ENCODE measurements at regions not wholly inside any gene's neighbourhood (a gene's known extent, or its start where the extent isn't known, plus 50 kb on each side); places are given as distances from the start of the nearest gene placed in this dataset.

- Histone ChIP-seq H3K79me2 (ENCODE audit: insufficient read depth, low read depth, low read length) (no peaks in the 10 kb centered on the region), H4K20me1 (ENCODE audit: insufficient read depth, low read length) (no peaks in the 10 kb centered on the region), H3K4me3 (ENCODE audit: low read depth, low read length, poor library complexity, severe bottlenecking) (no peak overlapping the region), H3K9me2 (ENCODE audit: insufficient read depth, low read length) (no peaks in the 10 kb centered on the region), H3K27ac (ENCODE audit: low read depth, low read length, poor library complexity, severe bottlenecking) (no peak overlapping the region), H3K4me1 (ENCODE audit: insufficient read depth, low read length, poor library complexity, severe bottlenecking) (no peaks in the 10 kb centered on the region), H3K9me3 (ENCODE audit: low read length) (peaks cover 13% of the 10 kb centered on the region; the same call in 1 of the 2 replicates), H3K36me3 (ENCODE audit: insufficient read depth, low read length) (peaks cover 31% of the 10 kb centered on the region), H3K4me2 (ENCODE audit: low read length) (no peak overlapping the region), H2AFZ (ENCODE audit: low read length) (no peak overlapping the region)
- ChIA-PET POLR2A (no interaction called here), CTCF (ENCODE audit: unreplicated experiment) (no interaction called here)
- intact Hi-C loops (cut with micrococcal nuclease; ENCODE audit: unreplicated experiment) = loop anchor here (5.0 kb wide), 1 partner anchor 128 kb away; no protein-coding TSS in a partner anchor
- no peak for TF ChIP-seq CTCF (conservative IDR thresholded peaks at IDR 0.05; ENCODE audit: low read length)
- no peak for TF ChIP-seq EZH2phosphoT487 (IDR thresholded peaks at IDR 0.05; ENCODE audit: borderline replicate concordance, low read depth, low read length)
- no TSS peak for BruUV-seq (replicated peaks)
- no peak for DNase-seq (ENCODE audit: low spot score)
These were observed 978.3 kb upstream of the B3GALT2 start for GRCh38 chr1:194164755-194165154.

- Histone ChIP-seq H2AFZ (ENCODE audit: low read length) (no peak overlapping the region), H3K4me3 (ENCODE audit: low read depth, low read length, poor library complexity, severe bottlenecking) (no peak overlapping the region), H3K27ac (ENCODE audit: low read depth, low read length, poor library complexity, severe bottlenecking) (no peak overlapping the region), H3K9me2 (ENCODE audit: insufficient read depth, low read length) (no peaks in the 10 kb centered on the region), H4K20me1 (ENCODE audit: insufficient read depth, low read length) (no peaks in the 10 kb centered on the region), H3K36me3 (ENCODE audit: insufficient read depth, low read length) (peaks cover 40% of the 10 kb centered on the region), H3K79me2 (ENCODE audit: insufficient read depth, low read depth, low read length) (no peaks in the 10 kb centered on the region), H3K4me1 (ENCODE audit: insufficient read depth, low read length, poor library complexity, severe bottlenecking) (no peaks in the 10 kb centered on the region), H3K9me3 (ENCODE audit: low read length) (peaks cover 20% of the 10 kb centered on the region), H3K4me2 (ENCODE audit: low read length) (no peak overlapping the region)
- intact Hi-C loops (cut with micrococcal nuclease; ENCODE audit: unreplicated experiment) = loop anchor here (5.0 kb wide), 1 partner anchor 131 kb away; no protein-coding TSS in a partner anchor
- POLR2A ChIA-PET = interaction anchor here (0.7 to 1.5 kb wide), 2 partner anchors 12 to 25 kb away, joined by 3 to 4 read pairs; no protein-coding TSS in a partner anchor
- CTCF ChIA-PET (ENCODE audit: unreplicated experiment) = no interaction called here
- DNase-seq (ENCODE audit: low spot score) = no peak
- BruUV-seq (replicated peaks) = no TSS peak
- TF ChIP-seq CTCF (conservative IDR thresholded peaks at IDR 0.05; ENCODE audit: low read length) = no peak
- no peak for TF ChIP-seq EZH2phosphoT487 (IDR thresholded peaks at IDR 0.05; ENCODE audit: borderline replicate concordance, low read depth, low read length)
These were observed 975.2 kb upstream of the B3GALT2 start for GRCh38 chr1:194161591-194161990.

DNA sequence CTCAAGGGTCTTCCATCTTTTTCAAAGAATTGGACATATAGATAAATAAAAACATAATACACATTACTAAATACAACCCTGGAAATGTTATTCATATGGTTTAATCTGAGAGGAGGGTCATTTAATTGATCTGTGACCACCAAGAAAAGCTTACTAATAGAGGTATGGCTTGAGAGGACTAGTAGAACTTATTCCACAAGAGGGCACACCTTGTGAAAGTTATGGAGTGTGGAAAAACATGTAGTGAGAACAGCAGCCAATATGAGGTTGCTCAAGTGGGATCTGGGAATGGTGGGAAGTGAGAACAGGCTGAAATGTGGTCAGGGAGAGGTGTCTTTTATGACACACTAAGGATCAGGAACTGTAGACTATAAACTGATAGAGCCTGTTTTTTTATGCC lies 973.5 kb upstream of the B3GALT2 start:
- Histone ChIP-seq H2AFZ (ENCODE audit: low read length) (no peak overlapping the region), H3K4me3 (ENCODE audit: low read depth, low read length, poor library complexity, severe bottlenecking) (no peak overlapping the region)
- POLR2A ChIA-PET = interaction anchor here (0.5 to 1.6 kb wide), 3 partner anchors 9 to 126 kb away, joined by 3 to 9 read pairs (median 3); no protein-coding TSS in a partner anchor

More for the DNA sequence above, 973.5 kb upstream of the B3GALT2 start:
- Histone ChIP-seq H3K9me3 (ENCODE audit: low read length) (peaks cover 16% of the 10 kb centered on the region), H3K36me3 (ENCODE audit: insufficient read depth, low read length) (peaks cover 40% of the 10 kb centered on the region), H3K79me2 (ENCODE audit: insufficient read depth, low read depth, low read length) (no peaks in the 10 kb centered on the region), H4K20me1 (ENCODE audit: insufficient read depth, low read length) (no peaks in the 10 kb centered on the region), H3K27ac (ENCODE audit: low read depth, low read length, poor library complexity, severe bottlenecking) (no peak overlapping the region), H3K4me1 (ENCODE audit: insufficient read depth, low read length, poor library complexity, severe bottlenecking) (no peaks in the 10 kb centered on the region), H3K9me2 (ENCODE audit: insufficient read depth, low read length) (no peaks in the 10 kb centered on the region), H3K4me2 (ENCODE audit: low read length) (no peak overlapping the region)
- DNase-seq (ENCODE audit: low spot score) = peak; percentile 10
- intact Hi-C loops (cut with micrococcal nuclease; ENCODE audit: unreplicated experiment) = loop anchor here (5.0 kb wide), 1 partner anchor 132 kb away; no protein-coding TSS in a partner anchor
- CTCF ChIA-PET (ENCODE audit: unreplicated experiment) = no interaction called here
- TF ChIP-seq CTCF (conservative IDR thresholded peaks at IDR 0.05; ENCODE audit: low read length) (peak; percentile 66), EZH2phosphoT487 (IDR thresholded peaks at IDR 0.05; ENCODE audit: borderline replicate concordance, low read depth, low read length) (no peak)
- BruUV-seq (replicated peaks) = no TSS peak
